ENCODE measurements at regions not wholly inside any gene's neighbourhood (a gene's known extent, or its start where the extent isn't known, plus 50 kb on each side); places are given as distances from the start of the nearest gene placed in this dataset.

DNA sequence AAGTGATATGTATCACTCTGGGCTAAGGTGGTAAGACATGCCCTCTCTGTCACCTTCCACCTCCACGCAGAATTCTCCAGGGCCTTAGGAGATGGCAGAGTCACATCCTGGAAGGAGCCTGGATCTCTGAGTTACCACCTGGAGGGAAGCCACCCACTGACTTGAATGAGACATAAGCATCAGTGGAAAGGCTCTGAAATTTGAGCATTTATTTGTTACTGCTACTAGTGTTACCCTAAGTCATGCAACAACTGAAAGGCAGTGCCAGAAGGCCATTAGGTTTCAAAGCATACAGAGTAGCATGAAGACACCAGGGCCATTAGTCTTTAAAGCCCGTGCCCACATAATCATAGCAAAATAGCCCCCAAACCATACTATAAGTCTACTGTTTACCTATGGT lies 230.3 kb upstream of the IRF2BP2 start:
- peaks cover 9% of the 10 kb centered on the region for H3K4me1 ChIP-seq (ENCODE audit: control insufficient read depth, insufficient read depth, low read length)
- peak overlapping the region; percentile 69 for H3K27ac ChIP-seq (ENCODE audit: low read length)
- no peaks in the 10 kb centered on the region for H3K9me3 ChIP-seq (ENCODE audit: control insufficient read depth, insufficient read depth, low read depth, low read length)
- H3K27me3 ChIP-seq (ENCODE audit: control insufficient read depth, insufficient read depth, low read length): no peaks in the 10 kb centered on the region
- ChIA-PET CTCF (no interaction called here), POLR2A (interaction anchor here (0.5 kb wide), 1 partner anchor 163 kb away, joined by 4 read pairs; no protein-coding TSS in a partner anchor)
- ATAC-seq: no peak
- in situ Hi-C loops (cut with HindIII; ENCODE audit: low pct_unique_long_range_greater_than_20kb, low sequenced_read_pairs) (no loop called here), intact Hi-C loops (cut with micrococcal nuclease; ENCODE audit: unreplicated experiment) (no loop called here)
- H3K4me3 ChIP-seq (ENCODE audit: low read depth in 2 of 2, low read length in 2 of 2): no peak overlapping the region
- DNase-seq (ENCODE audit: low read depth, low spot score): no peak
- no TSS peak for BruUV-seq (replicated peaks)
- TF ChIP-seq SIN3A (IDR thresholded peaks at IDR 0.05; ENCODE audit: borderline replicate concordance, insufficient read depth, low read depth, low read length) (no peak), TCF7L2 (IDR thresholded peaks at IDR 0.05; ENCODE audit: low read depth, low read length) (no peak), POLR2AphosphoS5 (IDR thresholded peaks at IDR 0.05; ENCODE audit: low read depth, low read length) (no peak), REST (IDR thresholded peaks at IDR 0.05; ENCODE audit: insufficient read depth in 1 of 2, low read depth in 2 of 2, low read length in 1 of 2) (no peak)
- TF ChIP-seq, protein P1, sequence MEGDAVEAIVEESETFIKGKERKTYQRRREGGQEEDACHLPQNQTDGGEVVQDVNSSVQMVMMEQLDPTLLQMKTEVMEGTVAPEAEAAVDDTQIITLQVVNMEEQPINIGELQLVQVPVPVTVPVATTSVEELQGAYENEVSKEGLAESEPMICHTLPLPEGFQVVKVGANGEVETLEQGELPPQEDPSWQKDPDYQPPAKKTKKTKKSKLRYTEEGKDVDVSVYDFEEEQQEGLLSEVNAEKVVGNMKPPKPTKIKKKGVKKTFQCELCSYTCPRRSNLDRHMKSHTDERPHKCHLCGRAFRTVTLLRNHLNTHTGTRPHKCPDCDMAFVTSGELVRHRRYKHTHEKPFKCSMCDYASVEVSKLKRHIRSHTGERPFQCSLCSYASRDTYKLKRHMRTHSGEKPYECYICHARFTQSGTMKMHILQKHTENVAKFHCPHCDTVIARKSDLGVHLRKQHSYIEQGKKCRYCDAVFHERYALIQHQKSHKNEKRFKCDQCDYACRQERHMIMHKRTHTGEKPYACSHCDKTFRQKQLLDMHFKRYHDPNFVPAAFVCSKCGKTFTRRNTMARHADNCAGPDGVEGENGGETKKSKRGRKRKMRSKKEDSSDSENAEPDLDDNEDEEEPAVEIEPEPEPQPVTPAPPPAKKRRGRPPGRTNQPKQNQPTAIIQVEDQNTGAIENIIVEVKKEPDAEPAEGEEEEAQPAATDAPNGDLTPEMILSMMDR (IDR thresholded peaks at IDR 0.05): no peak
- no peaks in the 10 kb centered on the region for H3K36me3 ChIP-seq (ENCODE audit: control insufficient read depth, insufficient read depth, low read length)

DNA sequence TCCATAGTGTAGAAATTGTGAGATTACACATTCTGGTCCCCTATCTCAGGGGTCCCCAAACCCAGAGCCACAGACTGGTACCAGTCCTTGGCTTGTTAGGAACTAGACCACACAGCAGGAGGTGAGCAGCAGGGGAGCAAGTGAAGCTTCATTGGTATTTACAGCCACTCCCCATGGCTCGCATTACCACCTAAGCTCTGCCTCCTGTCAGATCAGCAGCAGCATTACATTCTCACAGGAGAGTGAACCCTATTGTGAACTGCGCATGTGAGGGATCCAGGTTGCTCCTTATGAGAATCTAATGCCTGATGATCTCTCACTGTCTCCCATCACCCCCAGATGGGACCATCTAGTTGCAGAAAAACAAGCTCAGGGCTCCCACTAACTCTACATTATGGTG lies 229.7 kb upstream of the IRF2BP2 start:
- no peak for TF ChIP-seq REST (IDR thresholded peaks at IDR 0.05; ENCODE audit: insufficient read depth in 1 of 2, low read depth in 2 of 2, low read length in 1 of 2)
- Histone ChIP-seq H3K4me1 (ENCODE audit: control insufficient read depth, insufficient read depth, low read length) (peaks cover 9% of the 10 kb centered on the region), H3K4me3 (ENCODE audit: low read depth in 2 of 2, low read length in 2 of 2) (no peak overlapping the region), H3K9me3 (ENCODE audit: control insufficient read depth, insufficient read depth, low read depth, low read length) (no peaks in the 10 kb centered on the region), H3K27ac (ENCODE audit: low read length) (peak overlapping the region; percentile 70), H3K36me3 (ENCODE audit: control insufficient read depth, insufficient read depth, low read length) (no peaks in the 10 kb centered on the region), H3K27me3 (ENCODE audit: control insufficient read depth, insufficient read depth, low read length) (no peaks in the 10 kb centered on the region)
- CTCF ChIA-PET: no interaction called here
- BruUV-seq (replicated peaks): no TSS peak
- intact Hi-C loops (cut with micrococcal nuclease; ENCODE audit: unreplicated experiment): no loop called here
- ATAC-seq: no peak
- in situ Hi-C loops (cut with HindIII; ENCODE audit: low pct_unique_long_range_greater_than_20kb, low sequenced_read_pairs): no loop called here
- POLR2A ChIA-PET: no interaction called here
- DNase-seq (ENCODE audit: low read depth, low spot score): no peak

Data from Panc1 (cell line).